ENCODE measurements at regions not wholly inside any gene's neighbourhood (a gene's known extent, or its start where the extent isn't known, plus 50 kb on each side); places are given as distances from the start of the nearest gene placed in this dataset.

DNA sequence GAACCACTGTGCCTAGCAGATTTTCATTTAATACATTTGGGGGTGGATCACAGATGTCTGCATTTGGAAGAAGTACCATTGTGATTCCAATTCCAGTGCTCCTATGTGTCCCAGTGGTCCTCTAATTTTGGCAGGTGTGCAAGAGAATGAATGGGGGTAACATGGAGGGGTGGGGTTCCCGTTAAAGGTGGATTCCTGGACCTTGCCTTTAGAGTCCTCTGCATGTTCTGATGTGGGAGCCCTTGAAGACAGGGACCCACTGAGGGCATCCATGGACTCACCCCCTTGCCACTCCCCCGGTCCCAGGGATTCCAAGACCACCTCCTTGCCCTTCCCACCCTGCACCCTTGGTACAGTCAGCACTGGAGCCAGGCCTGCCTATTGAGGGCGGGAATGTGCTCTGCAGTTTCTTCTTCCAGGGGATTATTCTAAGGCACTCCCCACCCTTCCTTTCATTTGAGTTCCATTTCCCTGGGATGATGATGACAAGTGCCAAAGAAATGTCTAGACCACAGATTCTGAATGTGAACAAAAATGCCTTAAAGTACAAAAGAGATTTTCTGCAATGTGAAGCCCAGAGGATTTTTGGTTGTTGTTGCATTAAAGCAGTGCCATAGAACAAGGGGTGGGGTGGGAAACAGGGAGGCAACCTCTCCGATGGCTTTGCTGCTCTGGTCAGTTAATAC is 119.4 kb upstream of the PTCH1 start (continued):
- TF ChIP-seq, protein P1, sequence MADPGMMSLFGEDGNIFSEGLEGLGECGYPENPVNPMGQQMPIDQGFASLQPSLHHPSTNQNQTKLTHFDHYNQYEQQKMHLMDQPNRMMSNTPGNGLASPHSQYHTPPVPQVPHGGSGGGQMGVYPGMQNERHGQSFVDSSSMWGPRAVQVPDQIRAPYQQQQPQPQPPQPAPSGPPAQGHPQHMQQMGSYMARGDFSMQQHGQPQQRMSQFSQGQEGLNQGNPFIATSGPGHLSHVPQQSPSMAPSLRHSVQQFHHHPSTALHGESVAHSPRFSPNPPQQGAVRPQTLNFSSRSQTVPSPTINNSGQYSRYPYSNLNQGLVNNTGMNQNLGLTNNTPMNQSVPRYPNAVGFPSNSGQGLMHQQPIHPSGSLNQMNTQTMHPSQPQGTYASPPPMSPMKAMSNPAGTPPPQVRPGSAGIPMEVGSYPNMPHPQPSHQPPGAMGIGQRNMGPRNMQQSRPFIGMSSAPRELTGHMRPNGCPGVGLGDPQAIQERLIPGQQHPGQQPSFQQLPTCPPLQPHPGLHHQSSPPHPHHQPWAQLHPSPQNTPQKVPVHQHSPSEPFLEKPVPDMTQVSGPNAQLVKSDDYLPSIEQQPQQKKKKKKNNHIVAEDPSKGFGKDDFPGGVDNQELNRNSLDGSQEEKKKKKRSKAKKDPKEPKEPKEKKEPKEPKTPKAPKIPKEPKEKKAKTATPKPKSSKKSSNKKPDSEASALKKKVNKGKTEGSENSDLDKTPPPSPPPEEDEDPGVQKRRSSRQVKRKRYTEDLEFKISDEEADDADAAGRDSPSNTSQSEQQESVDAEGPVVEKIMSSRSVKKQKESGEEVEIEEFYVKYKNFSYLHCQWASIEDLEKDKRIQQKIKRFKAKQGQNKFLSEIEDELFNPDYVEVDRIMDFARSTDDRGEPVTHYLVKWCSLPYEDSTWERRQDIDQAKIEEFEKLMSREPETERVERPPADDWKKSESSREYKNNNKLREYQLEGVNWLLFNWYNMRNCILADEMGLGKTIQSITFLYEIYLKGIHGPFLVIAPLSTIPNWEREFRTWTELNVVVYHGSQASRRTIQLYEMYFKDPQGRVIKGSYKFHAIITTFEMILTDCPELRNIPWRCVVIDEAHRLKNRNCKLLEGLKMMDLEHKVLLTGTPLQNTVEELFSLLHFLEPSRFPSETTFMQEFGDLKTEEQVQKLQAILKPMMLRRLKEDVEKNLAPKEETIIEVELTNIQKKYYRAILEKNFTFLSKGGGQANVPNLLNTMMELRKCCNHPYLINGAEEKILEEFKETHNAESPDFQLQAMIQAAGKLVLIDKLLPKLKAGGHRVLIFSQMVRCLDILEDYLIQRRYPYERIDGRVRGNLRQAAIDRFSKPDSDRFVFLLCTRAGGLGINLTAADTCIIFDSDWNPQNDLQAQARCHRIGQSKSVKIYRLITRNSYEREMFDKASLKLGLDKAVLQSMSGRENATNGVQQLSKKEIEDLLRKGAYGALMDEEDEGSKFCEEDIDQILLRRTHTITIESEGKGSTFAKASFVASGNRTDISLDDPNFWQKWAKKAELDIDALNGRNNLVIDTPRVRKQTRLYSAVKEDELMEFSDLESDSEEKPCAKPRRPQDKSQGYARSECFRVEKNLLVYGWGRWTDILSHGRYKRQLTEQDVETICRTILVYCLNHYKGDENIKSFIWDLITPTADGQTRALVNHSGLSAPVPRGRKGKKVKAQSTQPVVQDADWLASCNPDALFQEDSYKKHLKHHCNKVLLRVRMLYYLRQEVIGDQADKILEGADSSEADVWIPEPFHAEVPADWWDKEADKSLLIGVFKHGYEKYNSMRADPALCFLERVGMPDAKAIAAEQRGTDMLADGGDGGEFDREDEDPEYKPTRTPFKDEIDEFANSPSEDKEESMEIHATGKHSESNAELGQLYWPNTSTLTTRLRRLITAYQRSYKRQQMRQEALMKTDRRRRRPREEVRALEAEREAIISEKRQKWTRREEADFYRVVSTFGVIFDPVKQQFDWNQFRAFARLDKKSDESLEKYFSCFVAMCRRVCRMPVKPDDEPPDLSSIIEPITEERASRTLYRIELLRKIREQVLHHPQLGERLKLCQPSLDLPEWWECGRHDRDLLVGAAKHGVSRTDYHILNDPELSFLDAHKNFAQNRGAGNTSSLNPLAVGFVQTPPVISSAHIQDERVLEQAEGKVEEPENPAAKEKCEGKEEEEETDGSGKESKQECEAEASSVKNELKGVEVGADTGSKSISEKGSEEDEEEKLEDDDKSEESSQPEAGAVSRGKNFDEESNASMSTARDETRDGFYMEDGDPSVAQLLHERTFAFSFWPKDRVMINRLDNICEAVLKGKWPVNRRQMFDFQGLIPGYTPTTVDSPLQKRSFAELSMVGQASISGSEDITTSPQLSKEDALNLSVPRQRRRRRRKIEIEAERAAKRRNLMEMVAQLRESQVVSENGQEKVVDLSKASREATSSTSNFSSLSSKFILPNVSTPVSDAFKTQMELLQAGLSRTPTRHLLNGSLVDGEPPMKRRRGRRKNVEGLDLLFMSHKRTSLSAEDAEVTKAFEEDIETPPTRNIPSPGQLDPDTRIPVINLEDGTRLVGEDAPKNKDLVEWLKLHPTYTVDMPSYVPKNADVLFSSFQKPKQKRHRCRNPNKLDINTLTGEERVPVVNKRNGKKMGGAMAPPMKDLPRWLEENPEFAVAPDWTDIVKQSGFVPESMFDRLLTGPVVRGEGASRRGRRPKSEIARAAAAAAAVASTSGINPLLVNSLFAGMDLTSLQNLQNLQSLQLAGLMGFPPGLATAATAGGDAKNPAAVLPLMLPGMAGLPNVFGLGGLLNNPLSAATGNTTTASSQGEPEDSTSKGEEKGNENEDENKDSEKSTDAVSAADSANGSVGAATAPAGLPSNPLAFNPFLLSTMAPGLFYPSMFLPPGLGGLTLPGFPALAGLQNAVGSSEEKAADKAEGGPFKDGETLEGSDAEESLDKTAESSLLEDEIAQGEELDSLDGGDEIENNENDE (IDR thresholded peaks at IDR 0.05; ENCODE audit: low read depth, low read length), result no peak
- TF ChIP-seq PHF21A (IDR thresholded peaks at IDR 0.05; ENCODE audit: borderline replicate concordance, low read depth) (no peak), ETV6 (IDR thresholded peaks at IDR 0.05; ENCODE audit: borderline replicate concordance in 1 of 2, low read depth in 2 of 2, low read length in 1 of 2) (no peak), ETV6 (CRISPR knock-in tag; IDR thresholded peaks at IDR 0.05; ENCODE audit: borderline replicate concordance) (no peak), CBX5 (IDR thresholded peaks at IDR 0.05; ENCODE audit: borderline replicate concordance, low read depth) (no peak), BRF1 (IDR thresholded peaks at IDR 0.05; ENCODE audit: borderline replicate concordance, extremely low read depth, insufficient read length) (no peak), HNRNPLL (IDR thresholded peaks at IDR 0.05; ENCODE audit: low read depth, low read length, poor library complexity, severe bottlenecking) (no peak), ZNF311 (CRISPR knock-in tag; IDR thresholded peaks at IDR 0.05) (no peak), BACH1 (tag; IDR thresholded peaks at IDR 0.05) (no peak)
- TF ChIP-seq, protein P2, sequence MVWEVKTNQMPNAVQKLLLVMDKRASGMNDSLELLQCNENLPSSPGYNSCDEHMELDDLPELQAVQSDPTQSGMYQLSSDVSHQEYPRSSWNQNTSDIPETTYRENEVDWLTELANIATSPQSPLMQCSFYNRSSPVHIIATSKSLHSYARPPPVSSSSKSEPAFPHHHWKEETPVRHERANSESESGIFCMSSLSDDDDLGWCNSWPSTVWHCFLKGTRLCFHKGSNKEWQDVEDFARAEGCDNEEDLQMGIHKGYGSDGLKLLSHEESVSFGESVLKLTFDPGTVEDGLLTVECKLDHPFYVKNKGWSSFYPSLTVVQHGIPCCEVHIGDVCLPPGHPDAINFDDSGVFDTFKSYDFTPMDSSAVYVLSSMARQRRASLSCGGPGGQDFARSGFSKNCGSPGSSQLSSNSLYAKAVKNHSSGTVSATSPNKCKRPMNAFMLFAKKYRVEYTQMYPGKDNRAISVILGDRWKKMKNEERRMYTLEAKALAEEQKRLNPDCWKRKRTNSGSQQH (CRISPR knock-in tag; IDR thresholded peaks at IDR 0.05), result no peak
- TF ChIP-seq, protein P3, sequence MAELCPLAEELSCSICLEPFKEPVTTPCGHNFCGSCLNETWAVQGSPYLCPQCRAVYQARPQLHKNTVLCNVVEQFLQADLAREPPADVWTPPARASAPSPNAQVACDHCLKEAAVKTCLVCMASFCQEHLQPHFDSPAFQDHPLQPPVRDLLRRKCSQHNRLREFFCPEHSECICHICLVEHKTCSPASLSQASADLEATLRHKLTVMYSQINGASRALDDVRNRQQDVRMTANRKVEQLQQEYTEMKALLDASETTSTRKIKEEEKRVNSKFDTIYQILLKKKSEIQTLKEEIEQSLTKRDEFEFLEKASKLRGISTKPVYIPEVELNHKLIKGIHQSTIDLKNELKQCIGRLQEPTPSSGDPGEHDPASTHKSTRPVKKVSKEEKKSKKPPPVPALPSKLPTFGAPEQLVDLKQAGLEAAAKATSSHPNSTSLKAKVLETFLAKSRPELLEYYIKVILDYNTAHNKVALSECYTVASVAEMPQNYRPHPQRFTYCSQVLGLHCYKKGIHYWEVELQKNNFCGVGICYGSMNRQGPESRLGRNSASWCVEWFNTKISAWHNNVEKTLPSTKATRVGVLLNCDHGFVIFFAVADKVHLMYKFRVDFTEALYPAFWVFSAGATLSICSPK (IDR thresholded peaks at IDR 0.05; ENCODE audit: borderline replicate concordance), result no peak

Measured in K562 (cell line).